Colonic mucosa (tissue), 4 donors: ENCODE measurements at regions not wholly inside any gene's neighbourhood (a gene's known extent, or its start where the extent isn't known, plus 50 kb on each side); places are given as distances from the start of the nearest gene placed in this dataset.

Experiments used
- DNase-seq: peaks from one replicate; pipeline ENCODE4 v3.0.0-alpha.2; 2020
- H3K27ac ChIP-seq: fragments of 200-600 bp; one replicate; pipeline ENCODE4 v1.8.0; 2021
- H3K27me3 ChIP-seq: fragments of 200-600 bp; one replicate; pipeline ENCODE4 v1.8.0; 2021
- H3K36me3 ChIP-seq: fragments of 200-600 bp; one replicate; pipeline ENCODE4 v1.8.0; 2021
- H3K4me1 ChIP-seq: fragments of 200-600 bp; one replicate; pipeline ENCODE4 v1.8.0; 2021; ENCODE audit warnings: mild to moderate bottlenecking
- H3K4me3 ChIP-seq: fragments of 200-600 bp; one replicate; pipeline ENCODE4 v1.8.0; 2021
- H3K9ac ChIP-seq, 2 donors: one replicate each; pipeline ENCODE4 v1.7.0; 2013; ENCODE audit warnings: control low read depth in 2 of 2, low read depth in 2 of 2, low read length in 2 of 2
- H3K9me3 ChIP-seq: fragments of 200-600 bp; one replicate; pipeline ENCODE4 v1.8.0; 2021
- CTCF ChIP-seq: fragments of 200-600 bp; IDR thresholded peaks from one replicate; pipeline ENCODE4 v1.8.0; 2022; ENCODE audit warnings: antibody characterized with exemption, mild to moderate bottlenecking
- intact Hi-C: fragments of 100-400 bp; cut with DNase I; formaldehyde crosslinking; loops from one replicate; pipeline ENCODE4 v1.14.1; 2022
- donor health status: healthy.
- donor health status: DM: no; HTN: no; CAD: no.
- donor health status: DM: no; HTN: no; CAD: no.

GRCh38 chr2:12883906-12884305 lies 167.2 kb downstream of the TRIB2 start:
- Histone ChIP-seq H3K27me3 (no peaks in the 10 kb centered on the region), H3K4me1 (no peaks in the 10 kb centered on the region)

GRCh38 chr2:12884713-12885282 lies 168.1 kb downstream of the TRIB2 start:
- DNase-seq, result no peak
- H3K27ac ChIP-seq, result no peak overlapping the region
- intact Hi-C loops, result no loop called here
- H3K9ac ChIP-seq, result no peak overlapping the region
- no peak for TF ChIP-seq CTCF
- no peaks in the 10 kb centered on the region for H3K27me3 ChIP-seq
- H3K9me3 ChIP-seq, result no peaks in the 10 kb centered on the region
- H3K4me1 ChIP-seq, result no peaks in the 10 kb centered on the region
- H3K36me3 ChIP-seq, result no peaks in the 10 kb centered on the region
- H3K4me3 ChIP-seq, result no peak overlapping the region

More at GRCh38 chr2:12883906-12884305, 167.2 kb downstream of the TRIB2 start:
- no peak overlapping the region for H3K4me3 ChIP-seq
- no peaks in the 10 kb centered on the region for H3K36me3 ChIP-seq
- TF ChIP-seq CTCF, result no peak
- H3K9me3 ChIP-seq, result no peaks in the 10 kb centered on the region
- intact Hi-C loops, result no loop called here
- H3K27ac ChIP-seq, result no peak overlapping the region
- no peak overlapping the region for H3K9ac ChIP-seq
- DNase-seq, result no peak

GRCh38 chr2:12890066-12890465 lies 173.3 kb downstream of the TRIB2 start:
- no peak overlapping the region for H3K27ac ChIP-seq
- H3K27me3 ChIP-seq, result no peaks in the 10 kb centered on the region
- TF ChIP-seq CTCF, result no peak
- no peaks in the 10 kb centered on the region for H3K9me3 ChIP-seq
- no peak for DNase-seq
- H3K4me3 ChIP-seq, result no peak overlapping the region
- H3K9ac ChIP-seq, result no peak overlapping the region
- H3K4me1 ChIP-seq, result no peaks in the 10 kb centered on the region
- H3K36me3 ChIP-seq, result no peaks in the 10 kb centered on the region
- intact Hi-C loops, result no loop called here

GRCh38 chr2:12890481-12890991 lies 173.8 kb downstream of the TRIB2 start:
- intact Hi-C loops, result no loop called here
- H3K9me3 ChIP-seq, result no peaks in the 10 kb centered on the region
- no peak for TF ChIP-seq CTCF
- no peak overlapping the region for H3K4me3 ChIP-seq
- H3K9ac ChIP-seq, result no peak overlapping the region
- H3K27ac ChIP-seq, result no peak overlapping the region
- H3K36me3 ChIP-seq, result no peaks in the 10 kb centered on the region
- no peaks in the 10 kb centered on the region for H3K4me1 ChIP-seq
- no peaks in the 10 kb centered on the region for H3K27me3 ChIP-seq
- no peak for DNase-seq

GRCh38 chr2:12895017-12895416 lies 178.3 kb downstream of the TRIB2 start:
- intact Hi-C loops, result no loop called here
- H3K4me1 ChIP-seq, result no peaks in the 10 kb centered on the region
- DNase-seq, result no peak
- H3K36me3 ChIP-seq, result no peaks in the 10 kb centered on the region
- H3K27me3 ChIP-seq, result no peaks in the 10 kb centered on the region
- H3K4me3 ChIP-seq, result no peak overlapping the region
- H3K27ac ChIP-seq, result no peak overlapping the region
- no peak for TF ChIP-seq CTCF
- H3K9me3 ChIP-seq, result no peaks in the 10 kb centered on the region
- H3K9ac ChIP-seq, result no peak overlapping the region
